GM12878 (cell line): ENCODE measurements at regions not wholly inside any gene's neighbourhood (a gene's known extent, or its start where the extent isn't known, plus 50 kb on each side); places are given as distances from the start of the nearest gene placed in this dataset.

Source experiments
- ATAC-seq: fragments of 200-7000 bp; cut with Tn5 transposase; 3 replicates; pipeline ENCODE4 v1.9.1; 2020; ENCODE audit warnings: mild to moderate bottlenecking, moderate library complexity
- BruUV-seq: library from RNA; stranded (reverse); fragments of 400-500 nt; replicated peaks from 2 replicates; lab custom pipeline; 2021; lab: Mats Ljungman, UMichigan
- CTCF ChIA-PET: fragments of 300-600 bp; sonication (Branson Sonifier 250); formaldehyde crosslinking; extraction: SDS; loops from one replicate; lab custom pipeline; 2021; ENCODE audit warnings: inconsistent platforms; lab: Yijun Ruan, JAX
- POLR2A ChIA-PET: fragments of 350-600 bp; formaldehyde crosslinking; extraction: SDS; loops from one replicate; lab custom pipeline; 2021; ENCODE audit warnings: inconsistent platforms; lab: Charles Lee
- RAD21 ChIA-PET: fragments of 300-600 bp; sonication (Branson Sonifier 250); formaldehyde crosslinking; loops from one replicate; lab custom pipeline; 2023; ENCODE audit warnings: antibody characterized with exemption; ENCODE audit not compliant: unreplicated experiment; lab: Charles Lee
- SMC1A ChIA-PET: fragments of 300-600 bp; sonication (Branson Sonifier 250); formaldehyde crosslinking; loops from one replicate; lab custom pipeline; 2023; ENCODE audit not compliant: unreplicated experiment, uncharacterized antibody; lab: Charles Lee
- DNase-seq: peaks from one replicate; pipeline ENCODE4 v3.0.0-alpha.2; 2011; ENCODE audit warnings: low read depth, low spot score
- FAIRE-seq: peaks from 3 replicates; lab custom pipeline; 2011; peaks lifted over from hg19 to GRCh38; lab: Jason Lieb, UNC
- H2AFZ ChIP-seq: 2 replicates; pipeline ENCODE4 v1.6.0; 2011; ENCODE audit warnings: low read depth, low read length, control low read depth; ENCODE audit not compliant: control insufficient read depth
- H3K27ac ChIP-seq: 2 replicates; pipeline ENCODE4 v1.5.1; 2011; ENCODE audit warnings: control low read depth; ENCODE audit not compliant: control insufficient read depth, insufficient read depth
- H3K27me3 ChIP-seq, 2 experiments: replicated peaks in 1 of 2; 2 replicates each; pipeline versions ENCODE4 v1.6.0 to v1.6.1; 2011; ENCODE audit warnings: low read length in 1 of 2; ENCODE audit not compliant: control insufficient read depth in 2 of 2, insufficient read depth in 2 of 2
- H3K36me3 ChIP-seq, 2 experiments: 2 replicates each; pipeline ENCODE4 v1.5.1; 2011; ENCODE audit warnings: low read length in 1 of 2; ENCODE audit not compliant: control insufficient read depth in 2 of 2, insufficient read depth in 2 of 2
- H3K4me1 ChIP-seq: 2 replicates; pipeline ENCODE4 v1.6.1; 2011; ENCODE audit warnings: mild to moderate bottlenecking, low read length, moderate library complexity, mixed read lengths; ENCODE audit not compliant: control insufficient read depth, insufficient read depth
- H3K4me2 ChIP-seq: 2 replicates; pipeline ENCODE4 v1.6.0; 2011; ENCODE audit warnings: control low read depth; ENCODE audit not compliant: control insufficient read depth, insufficient read depth
- H3K4me3 ChIP-seq: fragments of 200-600 bp; sonication (generic); 2 replicates; pipeline ENCODE4 v1.5.1; 2016
- H3K79me2 ChIP-seq: 2 replicates; pipeline ENCODE4 v1.6.0; 2011; ENCODE audit warnings: low read length; ENCODE audit not compliant: control insufficient read depth, insufficient read depth
- H3K9ac ChIP-seq: 2 replicates; pipeline ENCODE4 v1.8.0; 2011; ENCODE audit warnings: low read length, control low read depth, mixed read lengths; ENCODE audit not compliant: control insufficient read depth, insufficient read depth
- H3K9me3 ChIP-seq: replicated peaks from 3 replicates; pipeline ENCODE4 v1.5.1; 2011; ENCODE audit warnings: mild to moderate bottlenecking, low read length; ENCODE audit not compliant: control insufficient read depth, insufficient read depth
- H4K20me1 ChIP-seq: 2 replicates; pipeline ENCODE4 v1.6.0; 2011; ENCODE audit not compliant: control insufficient read depth, insufficient read depth
- ASH2L ChIP-seq: fragments of 300-600, 200-600 bp; sonication (generic); IDR thresholded peaks from 2 replicates; pipeline ENCODE4 v1.6.1; 2017; ENCODE audit warnings: low read depth, mild to moderate bottlenecking, borderline replicate concordance
- CBX5 ChIP-seq: sonication (generic); IDR thresholded peaks from 2 replicates; pipeline ENCODE4 v1.6.1; 2016; ENCODE audit warnings: low read depth, moderate library complexity, mild to moderate bottlenecking, inconsistent platforms
- HDAC2 ChIP-seq: fragments of 200-600 bp; sonication (generic); IDR thresholded peaks from 2 replicates; pipeline ENCODE4 v1.6.1; 2017
- HSF1 ChIP-seq: fragments of 150-350 bp; IDR thresholded peaks from 2 replicates; pipeline ENCODE4 v1.6.1; 2014; ENCODE audit warnings: mild to moderate bottlenecking, low read depth, low read length
- KAT2A ChIP-seq: conservative IDR thresholded peaks from 2 replicates; pipeline ENCODE4 v1.6.1; 2011; ENCODE audit warnings: low read depth, low read length; ENCODE audit not compliant: control insufficient read depth
- PML ChIP-seq: IDR thresholded peaks from 2 replicates; pipeline ENCODE4 v1.6.1; 2012; ENCODE audit warnings: low read length, inconsistent platforms
- RB1 ChIP-seq: fragments of 450-650 bp; formaldehyde crosslinking; IDR thresholded peaks from 2 replicates; pipeline ENCODE4 v1.6.1; 2017; ENCODE audit warnings: mild to moderate bottlenecking, borderline replicate concordance
- ZBTB4 ChIP-seq: fragments of 450-650 bp; formaldehyde crosslinking; IDR thresholded peaks from 2 replicates; pipeline ENCODE4 v1.4.0; 2022; ENCODE audit warnings: mild to moderate bottlenecking, moderate library complexity
- ZNF384 ChIP-seq: IDR thresholded peaks from 2 replicates; pipeline ENCODE4 v1.6.1; 2012; ENCODE audit warnings: low read depth, mild to moderate bottlenecking, low read length, improper control_type of control experiment, borderline replicate concordance
- WGBS: methylation state at CpG from one replicate; pipeline ENCODE4 v1.1.6; 2016; ENCODE audit warnings: low lambda C conversion rate; ENCODE audit not compliant: insufficient replicate concordance, insufficient coverage; ENCODE audit errors: missing lambda C conversion rate; 5-methylcytosine and 5-hydroxymethylcytosine counted together
- in situ Hi-C: fragments of 300-500 bp; cut with MboI; formaldehyde crosslinking; loops from 9 replicates; pipeline ENCODE4 v1.14.3; 2018; ENCODE audit warnings: mixed read lengths
- intact Hi-C: fragments of 100-400 bp; cut with micrococcal nuclease; formaldehyde crosslinking; loops from one replicate; pipeline ENCODE4 v1.14.2; 2022; ENCODE audit not compliant: unreplicated experiment

- TF ChIP-seq ZBTB4 (CRISPR knock-in tag), result no peak
- TF ChIP-seq CBX5, result no peak
- no peak for TF ChIP-seq ZNF384
- TF ChIP-seq KAT2A, result no peak
These were observed 854.7 kb downstream of the TMTC2 start (continued) for GRCh38 chr12:83541446-83541845.

GRCh38 chr12:83538361-83538965 is 851.8 kb downstream of the TMTC2 start:
- 11% methylated on average over 3 of the region's 3 CpGs for WGBS
- Histone ChIP-seq H3K4me1 (no peaks in the 10 kb centered on the region), H3K9ac (no peak overlapping the region), H3K27me3 (no peaks in the 10 kb centered on the region), H3K79me2 (no peaks in the 10 kb centered on the region), H2AFZ (no peak overlapping the region), H4K20me1 (no peaks in the 10 kb centered on the region), H3K9me3 (no peaks in the 10 kb centered on the region), H3K36me3 (no peaks in the 10 kb centered on the region), H3K4me2 (no peak overlapping the region), H3K27ac (no peak overlapping the region), H3K4me3 (no peak overlapping the region)
- no peak for ATAC-seq
- in situ Hi-C loops (no loop called here), intact Hi-C loops (no loop called here)
- TF ChIP-seq HDAC2 (no peak), ASH2L (no peak), RB1 (no peak), HSF1 (no peak), PML (no peak)
- ChIA-PET POLR2A (no interaction called here), RAD21 (no interaction called here), CTCF (no interaction called here), SMC1A (no interaction called here)
- no peak for DNase-seq
- BruUV-seq, result no TSS peak
- no peak for FAIRE-seq
